AG04449 (cell line): ENCODE measurements at regions not wholly inside any gene's neighbourhood (a gene's known extent, or its start where the extent isn't known, plus 50 kb on each side); places are given as distances from the start of the nearest gene placed in this dataset.

Experiments
- CTCF ChIA-PET: fragments of 350-600 bp; formaldehyde crosslinking; extraction: SDS; loops from one replicate; lab custom pipeline; 2021; ENCODE audit warnings: antibody characterized with exemption; lab: Yijun Ruan, JAX
- POLR2A ChIA-PET: fragments of 400-600, 350-600 bp; formaldehyde crosslinking; extraction: SDS; loops from one replicate; lab custom pipeline; 2020; ENCODE audit warnings: antibody characterized with exemption, inconsistent platforms; lab: Yijun Ruan, JAX
- DNase-seq: peaks from one replicate; pipeline ENCODE4 v3.0.0-alpha.2; 2010; ENCODE audit warnings: low read depth, low spot score
- H3K4me3 ChIP-seq: 2 replicates; pipeline ENCODE4 v1.5.1; 2011; ENCODE audit warnings: low read depth, mild to moderate bottlenecking, control low read depth, low read length
- TF ChIP-seq, protein P1 (sequence below): IDR thresholded peaks from one replicate; pipeline ENCODE4 v1.5.1; 2011; ENCODE audit warnings: mild to moderate bottlenecking, moderate library complexity, low read length, control low read depth, inconsistent platforms; ENCODE audit not compliant: insufficient read depth; ENCODE audit errors: missing control alignments

DNA sequence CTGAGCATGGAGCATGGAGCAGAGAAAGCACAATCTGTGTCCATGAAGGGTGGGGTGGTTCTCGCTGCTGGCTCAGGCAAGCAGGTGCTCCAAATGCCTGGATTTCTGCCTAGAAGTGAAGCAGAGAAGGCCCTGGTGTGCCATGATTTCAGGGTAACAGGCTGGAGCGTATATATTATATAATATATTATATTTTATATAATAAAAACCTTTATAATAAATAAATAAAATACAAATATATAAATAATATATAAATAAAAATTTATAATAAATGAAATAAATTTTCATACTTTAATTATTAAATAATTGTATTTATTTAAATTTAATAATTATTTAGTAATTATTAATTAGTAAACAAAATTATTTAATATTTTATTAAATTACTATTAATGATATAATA, 707.4 kb upstream of the COX7C start:
- H3K4me3 ChIP-seq: no peak overlapping the region
- POLR2A ChIA-PET: no interaction called here
- TF ChIP-seq, protein P1, sequence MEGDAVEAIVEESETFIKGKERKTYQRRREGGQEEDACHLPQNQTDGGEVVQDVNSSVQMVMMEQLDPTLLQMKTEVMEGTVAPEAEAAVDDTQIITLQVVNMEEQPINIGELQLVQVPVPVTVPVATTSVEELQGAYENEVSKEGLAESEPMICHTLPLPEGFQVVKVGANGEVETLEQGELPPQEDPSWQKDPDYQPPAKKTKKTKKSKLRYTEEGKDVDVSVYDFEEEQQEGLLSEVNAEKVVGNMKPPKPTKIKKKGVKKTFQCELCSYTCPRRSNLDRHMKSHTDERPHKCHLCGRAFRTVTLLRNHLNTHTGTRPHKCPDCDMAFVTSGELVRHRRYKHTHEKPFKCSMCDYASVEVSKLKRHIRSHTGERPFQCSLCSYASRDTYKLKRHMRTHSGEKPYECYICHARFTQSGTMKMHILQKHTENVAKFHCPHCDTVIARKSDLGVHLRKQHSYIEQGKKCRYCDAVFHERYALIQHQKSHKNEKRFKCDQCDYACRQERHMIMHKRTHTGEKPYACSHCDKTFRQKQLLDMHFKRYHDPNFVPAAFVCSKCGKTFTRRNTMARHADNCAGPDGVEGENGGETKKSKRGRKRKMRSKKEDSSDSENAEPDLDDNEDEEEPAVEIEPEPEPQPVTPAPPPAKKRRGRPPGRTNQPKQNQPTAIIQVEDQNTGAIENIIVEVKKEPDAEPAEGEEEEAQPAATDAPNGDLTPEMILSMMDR: no peak
- CTCF ChIA-PET: no interaction called here
- DNase-seq: no peak

- ChIA-PET CTCF (no interaction called here), POLR2A (no interaction called here)
- DNase-seq: no peak
- TF ChIP-seq, protein P1: no peak
- no peak overlapping the region for H3K4me3 ChIP-seq
Measured at GRCh38 chr5:85920984-85921383, 696.8 kb upstream of the COX7C start.

DNA sequence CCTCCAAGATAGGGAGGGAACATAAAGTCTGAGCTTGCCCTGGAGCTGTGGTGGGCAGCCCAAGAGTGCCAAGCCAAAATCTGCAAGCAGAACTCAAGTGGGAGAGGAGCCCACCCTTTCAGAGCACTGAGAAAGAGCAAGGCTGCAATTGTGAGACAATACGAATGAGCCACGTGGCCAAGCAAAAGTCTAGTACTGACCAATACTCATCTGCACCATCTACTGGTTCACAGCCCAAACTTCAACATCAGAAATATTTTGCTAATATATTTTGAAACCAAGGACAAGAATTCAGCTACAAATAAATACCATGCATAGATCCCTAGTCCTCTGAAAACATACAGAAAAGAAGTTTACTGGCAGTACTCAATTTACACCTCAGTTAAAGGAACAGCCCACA, 696.2 kb upstream of the COX7C start:
- H3K4me3 ChIP-seq: no peak overlapping the region
- DNase-seq: no peak
- ChIA-PET CTCF (no interaction called here), POLR2A (no interaction called here)
- TF ChIP-seq, protein P1: no peak

- ChIA-PET POLR2A (no interaction called here), CTCF (no interaction called here)
- no peak overlapping the region for H3K4me3 ChIP-seq
- TF ChIP-seq, protein P1: no peak
- no peak for DNase-seq
Measured at GRCh38 chr5:85927632-85928031, 690.1 kb upstream of the COX7C start.

DNA sequence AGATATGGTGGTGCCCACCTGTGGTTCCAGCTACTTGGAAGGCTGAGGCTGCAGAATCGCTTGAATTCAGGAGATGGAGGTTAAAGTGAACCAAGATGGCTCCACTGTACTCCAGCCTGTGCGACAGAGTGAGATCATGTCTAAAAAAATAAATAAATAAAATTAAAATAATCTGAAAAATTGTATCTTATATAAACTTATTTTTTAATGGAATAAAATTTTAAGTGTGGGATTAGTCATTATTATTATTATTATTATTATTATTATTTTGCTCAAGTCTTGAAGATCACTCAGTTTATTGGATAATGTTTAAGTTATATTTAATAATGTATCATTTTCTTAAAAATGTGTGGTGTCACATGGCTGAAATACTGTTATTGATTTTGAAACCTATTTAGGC, 688.0 kb upstream of the COX7C start:
- POLR2A ChIA-PET: no interaction called here
- no peak overlapping the region for H3K4me3 ChIP-seq
- no peak for DNase-seq
- TF ChIP-seq, protein P1: no peak
- CTCF ChIA-PET: no interaction called here

GRCh38 chr5:85931220-85931619, 686.5 kb upstream of the COX7C start:
- TF ChIP-seq, protein P1: no peak
- ChIA-PET POLR2A (no interaction called here), CTCF (no interaction called here)
- DNase-seq: no peak
- no peak overlapping the region for H3K4me3 ChIP-seq

- TF ChIP-seq, protein P1: no peak
- ChIA-PET CTCF (no interaction called here), POLR2A (no interaction called here)
- DNase-seq: no peak
- no peak overlapping the region for H3K4me3 ChIP-seq
Measured at GRCh38 chr5:85938201-85938600, 679.5 kb upstream of the COX7C start.
